HCT116 (cell line): ENCODE measurements at regions not wholly inside any gene's neighbourhood (a gene's known extent, or its start where the extent isn't known, plus 50 kb on each side); places are given as distances from the start of the nearest gene placed in this dataset.

ENCODE experiments used
- ATAC-seq: fragments of 200-7000 bp; cut with Tn5 transposase; 2 replicates; pipeline ENCODE4 v1.9.1; 2020; ENCODE audit warnings: mild to moderate bottlenecking, moderate library complexity
- BruUV-seq: library from RNA; stranded (reverse); fragments of 400-500 nt; replicated peaks from 2 replicates; lab custom pipeline; 2021; lab: Mats Ljungman, UMichigan
- CTCF ChIA-PET: fragments of 300-600 bp; sonication (Branson Sonifier 250); formaldehyde crosslinking; loops from one replicate; lab custom pipeline; 2021; ENCODE audit warnings: antibody characterized with exemption; lab: Charles Lee
- POLR2A ChIA-PET: fragments of 300-600, 350-600 bp; sonication (Branson Sonifier 250); formaldehyde crosslinking; loops from one replicate; lab custom pipeline; 2021; ENCODE audit warnings: antibody characterized with exemption; lab: Charles Lee
- RAD21 ChIA-PET, 2 experiments: fragments of 300-600 bp; sonication (Branson Sonifier 250); formaldehyde crosslinking; loops; one replicate each; lab custom pipeline; 2023; ENCODE audit warnings: low total read pairs in 2 of 2; ENCODE audit not compliant: uncharacterized antibody in 2 of 2, unreplicated experiment in 2 of 2, low non-redundant PET in 1 of 2; lab: Charles Lee
- DNase-seq: peaks from one replicate; pipeline ENCODE4 v3.0.0-alpha.2; 2010; ENCODE audit warnings: low read depth, low spot score
- H2AFZ ChIP-seq: fragments of 200-600 bp; shearing (Covaris generic), sonication (generic); 2 replicates; pipeline ENCODE4 v1.6.1; 2017; ENCODE audit warnings: low read depth, mixed run types, mixed read lengths, antibody characterized with exemption, low read length; ENCODE audit not compliant: poor library complexity, severe bottlenecking
- H3K27ac ChIP-seq: 2 replicates; pipeline ENCODE4 v1.5.1; 2012; ENCODE audit warnings: low read depth, low read length
- H3K27me3 ChIP-seq: fragments of 200-600 bp; sonication (generic); 2 replicates; pipeline ENCODE4 v1.6.1; 2016; ENCODE audit warnings: mixed run types, low read length, mixed read lengths; ENCODE audit not compliant: insufficient read depth
- H3K36me3 ChIP-seq, 2 experiments: fragments of 200-500 bp in 1 of 2; fragments of 200-600 bp in 1 of 2; sonication (Bioruptor generic) in 1 of 2; sonication (generic) in 1 of 2; 2 replicates each; pipeline versions ENCODE4 v1.5.1 to v1.6.1; 2014 to 2016; ENCODE audit warnings: low read length in 2 of 2, inconsistent platforms in 1 of 2, mixed read lengths in 1 of 2, mixed run types in 1 of 2; ENCODE audit not compliant: insufficient read depth in 2 of 2, control insufficient read depth in 1 of 2
- H3K4me1 ChIP-seq, 2 experiments: fragments of 200-600 bp in 1 of 2; sonication (generic) in 1 of 2; 2 replicates each; pipeline versions ENCODE4 v1.5.1 to v1.6.1; 2012 to 2017; ENCODE audit warnings: low read length in 2 of 2, inconsistent platforms in 1 of 2, mild to moderate bottlenecking in 1 of 2, mixed read lengths in 1 of 2, mixed run types in 1 of 2, moderate library complexity in 1 of 2; ENCODE audit not compliant: insufficient read depth in 2 of 2, control insufficient read depth in 1 of 2
- H3K4me2 ChIP-seq: fragments of 200-600 bp; sonication (generic); 2 replicates; pipeline ENCODE4 v1.6.1; 2017; ENCODE audit warnings: mixed run types, low read length, mixed read lengths
- H3K4me3 ChIP-seq, 2 experiments: fragments of 200-600 bp in 1 of 2; sonication (generic) in 1 of 2; replicated peaks in 1 of 2; 2 replicates each; pipeline ENCODE4 v1.5.1; 2011 to 2016; ENCODE audit warnings: low read length in 2 of 2, control low read depth in 1 of 2, low read depth in 1 of 2, mild to moderate bottlenecking in 1 of 2, mixed read lengths in 1 of 2, mixed run types in 1 of 2
- H3K79me2 ChIP-seq: fragments of 200-600 bp; sonication (generic); 2 replicates; pipeline ENCODE4 v1.6.1; 2017; ENCODE audit warnings: mild to moderate bottlenecking, mixed run types, low read length, moderate library complexity, mixed read lengths; ENCODE audit not compliant: insufficient read depth
- H3K9ac ChIP-seq: fragments of 200-600 bp; sonication (generic); 2 replicates; pipeline ENCODE4 v1.6.1; 2016; ENCODE audit warnings: low read length, mixed read lengths
- H3K9me2 ChIP-seq: fragments of 200-600 bp; sonication (generic), shearing (Covaris generic); 2 replicates; pipeline ENCODE4 v1.6.1; 2017; ENCODE audit warnings: mixed run types, mild to moderate bottlenecking, moderate library complexity; ENCODE audit not compliant: insufficient read depth
- H3K9me3 ChIP-seq, 2 experiments: fragments of 200-500 bp in 1 of 2; fragments of 200-600 bp in 1 of 2; sonication (Bioruptor generic) in 1 of 2; sonication (generic) in 1 of 2; 2 replicates each; pipeline ENCODE4 v1.6.1; 2014 to 2017; ENCODE audit warnings: low read length in 2 of 2, mixed read lengths in 2 of 2, inconsistent platforms in 1 of 2, low read depth in 1 of 2, mild to moderate bottlenecking in 1 of 2, mixed run types in 1 of 2, moderate library complexity in 1 of 2; ENCODE audit not compliant: control insufficient read depth in 1 of 2, insufficient read depth in 1 of 2
- H4K20me1 ChIP-seq: fragments of 200-600 bp; sonication (generic), shearing (Covaris generic); 2 replicates; pipeline ENCODE4 v1.6.1; 2017; ENCODE audit warnings: mixed run types, mild to moderate bottlenecking, moderate library complexity; ENCODE audit not compliant: insufficient read depth
- CBX3 ChIP-seq: IDR thresholded peaks from 2 replicates; pipeline ENCODE4 v1.6.1; 2012; ENCODE audit warnings: low read depth
- CEBPB ChIP-seq: IDR thresholded peaks from 2 replicates; pipeline ENCODE4 v1.6.1; 2012; ENCODE audit warnings: low read depth
- ELF1 ChIP-seq: IDR thresholded peaks from 2 replicates; pipeline ENCODE4 v1.6.1; 2012; ENCODE audit warnings: low read depth, borderline replicate concordance
- EZH2 ChIP-seq: fragments of 200-600 bp; sonication (generic); IDR thresholded peaks from 2 replicates; pipeline ENCODE4 v1.6.1; 2017; ENCODE audit warnings: antibody characterized with exemption, mixed run types
- EZH2phosphoT487 ChIP-seq: fragments of 200-600 bp; IDR thresholded peaks from 2 replicates; pipeline ENCODE4 v1.6.1; 2018; ENCODE audit warnings: antibody characterized with exemption, borderline replicate concordance
- JUND ChIP-seq: IDR thresholded peaks from 2 replicates; pipeline ENCODE4 v1.6.1; 2012
- RAD21 ChIP-seq: IDR thresholded peaks from 2 replicates; pipeline ENCODE4 v1.6.1; 2012; ENCODE audit warnings: low read depth, mild to moderate bottlenecking
- REST ChIP-seq: IDR thresholded peaks from 2 replicates; pipeline ENCODE4 v1.6.1; 2012; ENCODE audit warnings: low read depth
- SIN3A ChIP-seq: IDR thresholded peaks from 2 replicates; pipeline ENCODE4 v1.6.1; 2012; ENCODE audit warnings: low read depth
- SP1 ChIP-seq: IDR thresholded peaks from 2 replicates; pipeline ENCODE4 v1.6.1; 2012; ENCODE audit warnings: low read depth
- TCF7L2 ChIP-seq: IDR thresholded peaks from 2 replicates; pipeline ENCODE4 v1.7.0; 2011; ENCODE audit warnings: borderline replicate concordance, inconsistent platforms; ENCODE audit not compliant: insufficient read depth, insufficient read length; ENCODE audit errors: extremely low read depth
- YY1 ChIP-seq: IDR thresholded peaks from 2 replicates; pipeline ENCODE4 v1.6.1; 2011; ENCODE audit warnings: low read length, low read depth, moderate library complexity, mild to moderate bottlenecking; ENCODE audit not compliant: insufficient replicate concordance; ENCODE audit errors: extremely low read depth
- ZFX ChIP-seq: fragments of 450-650 bp; IDR thresholded peaks from 2 replicates; pipeline ENCODE4 v1.6.1; 2017
- ZNF274 ChIP-seq: fragments of 200-500 bp; sonication (Bioruptor generic); IDR thresholded peaks from 2 replicates; pipeline ENCODE4 v1.6.1; 2014; ENCODE audit warnings: mild to moderate bottlenecking, low read depth, low read length, inconsistent platforms
- intact Hi-C: fragments of 100-400 bp; cut with micrococcal nuclease; formaldehyde crosslinking; loops from 2 replicates; pipeline ENCODE4 v1.10.0; 2022
- TF ChIP-seq, protein P1 (sequence below), 3 experiments: fragments of 200-600 bp in 1 of 3; sonication (generic) in 1 of 3; IDR thresholded peaks in 2 of 3; conservative IDR thresholded peaks in 1 of 3; 2 replicates each; pipeline ENCODE4 v1.5.1; 2012 to 2017; ENCODE audit warnings: low read depth in 2 of 3, low read length in 2 of 3, antibody characterized with exemption in 1 of 3, borderline replicate concordance in 1 of 3, control low read depth in 1 of 3, mild to moderate bottlenecking in 1 of 3, mixed read lengths in 1 of 3, mixed run types in 1 of 3, moderate library complexity in 1 of 3; ENCODE audit not compliant: insufficient read depth in 1 of 3
- TF ChIP-seq, protein P2 (sequence below): IDR thresholded peaks from 2 replicates; pipeline ENCODE4 v1.6.1; 2011; ENCODE audit warnings: mild to moderate bottlenecking, low read length, moderate library complexity; ENCODE audit not compliant: insufficient replicate concordance; ENCODE audit errors: extremely low read depth
- TF ChIP-seq, protein P3 (sequence below): IDR thresholded peaks from 2 replicates; pipeline ENCODE4 v1.6.1; 2012

- no peaks in the 10 kb centered on the region for H3K36me3 ChIP-seq
- ChIA-PET CTCF (no interaction called here), POLR2A (no interaction called here)
- no peaks in the 10 kb centered on the region for H3K4me1 ChIP-seq
- H3K4me3 ChIP-seq: no peak overlapping the region
- no TSS peak for BruUV-seq
- no peaks in the 10 kb centered on the region for H3K27me3 ChIP-seq
- no peak overlapping the region for H2AFZ ChIP-seq
- intact Hi-C loops: loop anchor here (5.0 kb wide), 2 partner anchors 502 to 612 kb away; no protein-coding TSS in a partner anchor
- no peaks in the 10 kb centered on the region for H3K9me2 ChIP-seq
- no peak overlapping the region for H3K27ac ChIP-seq
- H3K9ac ChIP-seq: no peak overlapping the region
- H3K9me3 ChIP-seq: peaks cover 3 to 7% of the 10 kb centered on the region in 2 experiments; a peak in 2 of 4 replicates
- no peak for DNase-seq
- TF ChIP-seq ZFX (no peak), SP1 (no peak), ZNF274 (no peak), YY1 (no peak), REST (no peak), RAD21 (no peak), SIN3A (no peak), CEBPB (no peak), JUND (no peak), EZH2phosphoT487 (no peak), EZH2 (no peak), CBX3 (no peak), TCF7L2 (no peak), ELF1 (no peak)
- TF ChIP-seq, protein P1, sequence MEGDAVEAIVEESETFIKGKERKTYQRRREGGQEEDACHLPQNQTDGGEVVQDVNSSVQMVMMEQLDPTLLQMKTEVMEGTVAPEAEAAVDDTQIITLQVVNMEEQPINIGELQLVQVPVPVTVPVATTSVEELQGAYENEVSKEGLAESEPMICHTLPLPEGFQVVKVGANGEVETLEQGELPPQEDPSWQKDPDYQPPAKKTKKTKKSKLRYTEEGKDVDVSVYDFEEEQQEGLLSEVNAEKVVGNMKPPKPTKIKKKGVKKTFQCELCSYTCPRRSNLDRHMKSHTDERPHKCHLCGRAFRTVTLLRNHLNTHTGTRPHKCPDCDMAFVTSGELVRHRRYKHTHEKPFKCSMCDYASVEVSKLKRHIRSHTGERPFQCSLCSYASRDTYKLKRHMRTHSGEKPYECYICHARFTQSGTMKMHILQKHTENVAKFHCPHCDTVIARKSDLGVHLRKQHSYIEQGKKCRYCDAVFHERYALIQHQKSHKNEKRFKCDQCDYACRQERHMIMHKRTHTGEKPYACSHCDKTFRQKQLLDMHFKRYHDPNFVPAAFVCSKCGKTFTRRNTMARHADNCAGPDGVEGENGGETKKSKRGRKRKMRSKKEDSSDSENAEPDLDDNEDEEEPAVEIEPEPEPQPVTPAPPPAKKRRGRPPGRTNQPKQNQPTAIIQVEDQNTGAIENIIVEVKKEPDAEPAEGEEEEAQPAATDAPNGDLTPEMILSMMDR (IDR thresholded peaks at IDR 0.05 in 2 of 3, conservative IDR thresholded peaks at IDR 0.05 in 1 of 3; ENCODE audit: borderline replicate concordance in 1 of 3, insufficient read depth in 1 of 3, low read depth in 2 of 3, low read length in 2 of 3): no peak
- TF ChIP-seq, protein P2, sequence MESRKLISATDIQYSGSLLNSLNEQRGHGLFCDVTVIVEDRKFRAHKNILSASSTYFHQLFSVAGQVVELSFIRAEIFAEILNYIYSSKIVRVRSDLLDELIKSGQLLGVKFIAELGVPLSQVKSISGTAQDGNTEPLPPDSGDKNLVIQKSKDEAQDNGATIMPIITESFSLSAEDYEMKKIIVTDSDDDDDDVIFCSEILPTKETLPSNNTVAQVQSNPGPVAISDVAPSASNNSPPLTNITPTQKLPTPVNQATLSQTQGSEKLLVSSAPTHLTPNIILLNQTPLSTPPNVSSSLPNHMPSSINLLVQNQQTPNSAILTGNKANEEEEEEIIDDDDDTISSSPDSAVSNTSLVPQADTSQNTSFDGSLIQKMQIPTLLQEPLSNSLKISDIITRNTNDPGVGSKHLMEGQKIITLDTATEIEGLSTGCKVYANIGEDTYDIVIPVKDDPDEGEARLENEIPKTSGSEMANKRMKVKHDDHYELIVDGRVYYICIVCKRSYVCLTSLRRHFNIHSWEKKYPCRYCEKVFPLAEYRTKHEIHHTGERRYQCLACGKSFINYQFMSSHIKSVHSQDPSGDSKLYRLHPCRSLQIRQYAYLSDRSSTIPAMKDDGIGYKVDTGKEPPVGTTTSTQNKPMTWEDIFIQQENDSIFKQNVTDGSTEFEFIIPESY: no peak
- TF ChIP-seq, protein P3, sequence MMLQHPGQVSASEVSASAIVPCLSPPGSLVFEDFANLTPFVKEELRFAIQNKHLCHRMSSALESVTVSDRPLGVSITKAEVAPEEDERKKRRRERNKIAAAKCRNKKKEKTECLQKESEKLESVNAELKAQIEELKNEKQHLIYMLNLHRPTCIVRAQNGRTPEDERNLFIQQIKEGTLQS: no peak
- TF ChIP-seq, all 23 proteins: peak for 0
- H4K20me1 ChIP-seq: no peaks in the 10 kb centered on the region
- ATAC-seq: no peak
- RAD21 ChIA-PET: no interaction called here
- H3K4me2 ChIP-seq: no peak overlapping the region
- H3K79me2 ChIP-seq: no peaks in the 10 kb centered on the region
Observed at GRCh38 chr2:239879423-239880084, 145.6 kb downstream of the NDUFA10 start.
